ENCODE measurements at regions not wholly inside any gene's neighbourhood (a gene's known extent, or its start where the extent isn't known, plus 50 kb on each side); places are given as distances from the start of the nearest gene placed in this dataset.

GRCh38 chr4:8794491-8794890 is 77.1 kb downstream of the HMX1 start:
- TF ChIP-seq CTCF (IDR thresholded peaks at IDR 0.05), result no peak
- TF ChIP-seq POLR2A (IDR thresholded peaks at IDR 0.05), result no peak
- no peak for TF ChIP-seq POLR2AphosphoS5 (IDR thresholded peaks at IDR 0.05)

All from stomach (tissue), 4 donors.